Esophagus squamous epithelium (tissue), 5 donors: ENCODE measurements at regions not wholly inside any gene's neighbourhood (a gene's known extent, or its start where the extent isn't known, plus 50 kb on each side); places are given as distances from the start of the nearest gene placed in this dataset.

ENCODE experiments used
- DNase-seq: peaks from one replicate; lab custom pipeline; 2025; lab: John Stamatoyannopoulos, UW
- H3K27ac ChIP-seq, 4 donors: fragments of 200-600 bp; sonication (generic); one replicate each; pipeline ENCODE4 v1.5.1; 2016 to 2019; ENCODE audit warnings: mild to moderate bottlenecking in 1 of 4
- H3K27me3 ChIP-seq, 4 donors: fragments of 200-600 bp; sonication (generic); 1 replicate in 3 of 4; 2 replicates in 1 of 4; pipeline versions ENCODE4 v1.5.1 to v1.6.0; 2017 to 2021; ENCODE audit warnings: antibody characterized with exemption in 1 of 4
- H3K36me3 ChIP-seq, 3 donors: fragments of 200-600 bp; sonication (generic); one replicate each; pipeline ENCODE4 v1.5.1; 2016 to 2019
- H3K4me1 ChIP-seq, 3 donors: fragments of 200-600 bp; sonication (generic); one replicate each; pipeline ENCODE4 v1.5.1; 2017 to 2019
- H3K4me3 ChIP-seq, 4 donors: fragments of 200-600 bp; sonication (generic); 1 replicate in 3 of 4; 2 replicates in 1 of 4; pipeline ENCODE4 v1.5.1; 2016 to 2019; ENCODE audit warnings: mild to moderate bottlenecking in 2 of 4, moderate library complexity in 1 of 4
- H3K9me3 ChIP-seq, 3 donors: fragments of 200-600 bp; sonication (generic); one replicate each; pipeline ENCODE4 v1.5.1; 2016 to 2019
- CTCF ChIP-seq, 6 experiments: fragments of 450-650 bp in 4 of 6; fragments of 200-600 bp in 2 of 6; sonication (generic) in 2 of 6; IDR thresholded peaks; one replicate each; pipeline ENCODE4 v1.5.1; 2016 to 2019; ENCODE audit warnings: antibody characterized with exemption in 6 of 6, mild to moderate bottlenecking in 4 of 6, moderate library complexity in 4 of 6
- POLR2A ChIP-seq, 4 donors: fragments of 450-650 bp; IDR thresholded peaks; one replicate each; pipeline ENCODE4 v1.6.1; 2017; ENCODE audit warnings: antibody characterized with exemption in 4 of 4, mild to moderate bottlenecking in 4 of 4, moderate library complexity in 3 of 4
- WGBS, 2 donors: methylation state at CpG; one replicate each; pipeline ENCODE4 v1.1.5; 2018; 5-methylcytosine and 5-hydroxymethylcytosine counted together
- intact Hi-C: fragments of 100-400 bp; cut with DNase I; formaldehyde crosslinking; loops from one replicate; pipeline ENCODE4 v1.15.0; 2022
- donor health status: DM: yes; HTN: yes; CAD: no.

GRCh38 chr5:138664276-138664943 is 88.8 kb upstream of the CTNNA1 start:
- Histone ChIP-seq H3K9me3 (no peaks in the 10 kb centered on the region), H3K36me3 (no peaks in the 10 kb centered on the region), H3K27me3 (peaks cover 0 to under 1% (median 0%) of the 10 kb centered on the region in 4 donors), H3K4me3 (no peak overlapping the region), H3K4me1 (peaks cover 9 to 48% (median 23%) of the 10 kb centered on the region in 3 donors), H3K27ac (peak overlapping the region; percentile 21 to 65 (median 46))
- intact Hi-C loops, result no loop called here
- WGBS, 2 donors, result 33 to 43% methylated on average over 8 to 9 of the region's 9 CpGs
- TF ChIP-seq POLR2A (IDR thresholded peaks at IDR 0.05), result no peak
- TF ChIP-seq CTCF (IDR thresholded peaks at IDR 0.05), result no peak
- DNase-seq, result no peak

GRCh38 chr5:138663561-138663960 is 88.4 kb upstream of the HSPA9 start:
- no peak for TF ChIP-seq CTCF (IDR thresholded peaks at IDR 0.05)
- no peak for TF ChIP-seq POLR2A (IDR thresholded peaks at IDR 0.05)
- 32 to 35% methylated on average over 3 to 4 of the region's 4 CpGs for WGBS, 2 donors
- intact Hi-C loops, result no loop called here
- no peak for DNase-seq
- Histone ChIP-seq H3K36me3 (no peaks in the 10 kb centered on the region), H3K27ac (peak overlapping the region in 2 of 4 donors; percentile 11 to 21), H3K4me1 (peaks cover 9 to 48% (median 23%) of the 10 kb centered on the region in 3 donors), H3K27me3 (peaks cover 0 to 3% (median 0%) of the 10 kb centered on the region in 4 donors), H3K4me3 (no peak overlapping the region), H3K9me3 (no peaks in the 10 kb centered on the region)

- TF ChIP-seq CTCF (IDR thresholded peaks at IDR 0.05) (no peak), POLR2A (IDR thresholded peaks at IDR 0.05) (no peak)
- Histone ChIP-seq H3K4me3 (no peak overlapping the region), H3K27me3 (peaks cover 0 to 3% (median 0%) of the 10 kb centered on the region in 4 donors), H3K4me1 (peaks cover 9 to 48% (median 23%) of the 10 kb centered on the region in 3 donors), H3K9me3 (no peaks in the 10 kb centered on the region), H3K27ac (peak overlapping the region in 2 of 4 donors; percentile 11 to 21), H3K36me3 (no peaks in the 10 kb centered on the region)
- 3 to 35% methylated on average over 5 of the region's 5 CpGs for WGBS, 2 donors
- intact Hi-C loops, result no loop called here
- no peak for DNase-seq
Observed at GRCh38 chr5:138663009-138663408, 87.8 kb upstream of the HSPA9 start.

GRCh38 chr5:138662599-138662998 is 87.4 kb upstream of the HSPA9 start:
- 76 to 82% methylated on average over 6 of the region's 6 CpGs for WGBS, 2 donors
- Histone ChIP-seq H3K27me3 (peaks cover 0 to 5% (median 0%) of the 10 kb centered on the region in 4 donors), H3K27ac (no peak overlapping the region)

More at GRCh38 chr5:138662599-138662998, 87.4 kb upstream of the HSPA9 start:
- no peak for DNase-seq
- Histone ChIP-seq H3K4me1 (peaks cover 9 to 48% (median 23%) of the 10 kb centered on the region in 3 donors), H3K9me3 (no peaks in the 10 kb centered on the region), H3K36me3 (no peaks in the 10 kb centered on the region), H3K4me3 (no peak overlapping the region)
- TF ChIP-seq CTCF (IDR thresholded peaks at IDR 0.05) (no peak), POLR2A (IDR thresholded peaks at IDR 0.05) (no peak)
- intact Hi-C loops, result no loop called here
